ENCODE measurements at regions not wholly inside any gene's neighbourhood (a gene's known extent, or its start where the extent isn't known, plus 50 kb on each side); places are given as distances from the start of the nearest gene placed in this dataset.

GRCh38 chr6:113558431-113558830, 298.7 kb upstream of the MARCKS start:
- DNase-seq (ENCODE audit: low read depth in 2 of 2) = no peak

- DNase-seq (ENCODE audit: low read depth in 2 of 2) = no peak
Observed at GRCh38 chr6:113558966-113559365, 298.2 kb upstream of the MARCKS start.

DNA sequence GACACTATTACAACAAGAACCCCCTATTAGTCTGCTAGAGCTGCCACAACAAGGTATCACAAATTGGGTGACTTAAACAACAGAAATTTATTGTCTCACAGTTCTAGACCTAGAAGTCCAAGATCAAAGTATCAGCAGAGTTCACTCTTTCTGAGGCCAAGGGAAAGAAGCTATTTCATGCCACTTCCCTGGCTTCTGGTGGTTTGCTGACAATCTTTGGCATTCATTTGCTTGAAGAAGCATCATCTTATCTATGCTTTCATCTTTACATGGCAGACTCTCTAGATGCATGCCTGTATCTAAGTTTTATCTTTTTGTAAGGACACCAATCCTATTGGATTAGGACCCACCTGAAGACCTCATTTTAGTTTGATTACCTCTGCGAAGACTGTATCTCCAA, 296.8 kb upstream of the MARCKS start:
- DNase-seq (ENCODE audit: low read depth in 2 of 2) = no peak

DNA sequence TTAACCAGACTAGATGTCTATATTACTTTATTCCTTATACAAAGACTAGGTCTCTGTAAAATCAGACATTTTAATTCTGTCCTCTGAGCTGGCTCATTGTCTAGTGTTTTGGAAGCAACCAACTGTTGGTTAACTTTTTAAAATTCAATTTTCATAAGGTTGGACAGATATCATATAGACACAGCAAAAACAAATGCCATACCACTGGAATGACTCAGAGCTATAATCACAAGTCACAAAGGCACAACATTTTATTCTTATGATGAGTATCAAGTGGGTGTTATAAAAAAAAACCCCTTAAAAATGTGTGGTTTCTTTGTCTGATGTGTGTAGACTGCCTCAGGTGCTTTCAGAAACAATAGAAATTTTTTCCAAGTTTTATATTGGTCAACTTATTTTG, 296.2 kb upstream of the MARCKS start:
- no peak for DNase-seq (ENCODE audit: low read depth in 2 of 2)

GRCh38 chr6:113562248-113562647, 294.9 kb upstream of the MARCKS start:
- DNase-seq (ENCODE audit: low read depth in 2 of 2) = no peak

DNA sequence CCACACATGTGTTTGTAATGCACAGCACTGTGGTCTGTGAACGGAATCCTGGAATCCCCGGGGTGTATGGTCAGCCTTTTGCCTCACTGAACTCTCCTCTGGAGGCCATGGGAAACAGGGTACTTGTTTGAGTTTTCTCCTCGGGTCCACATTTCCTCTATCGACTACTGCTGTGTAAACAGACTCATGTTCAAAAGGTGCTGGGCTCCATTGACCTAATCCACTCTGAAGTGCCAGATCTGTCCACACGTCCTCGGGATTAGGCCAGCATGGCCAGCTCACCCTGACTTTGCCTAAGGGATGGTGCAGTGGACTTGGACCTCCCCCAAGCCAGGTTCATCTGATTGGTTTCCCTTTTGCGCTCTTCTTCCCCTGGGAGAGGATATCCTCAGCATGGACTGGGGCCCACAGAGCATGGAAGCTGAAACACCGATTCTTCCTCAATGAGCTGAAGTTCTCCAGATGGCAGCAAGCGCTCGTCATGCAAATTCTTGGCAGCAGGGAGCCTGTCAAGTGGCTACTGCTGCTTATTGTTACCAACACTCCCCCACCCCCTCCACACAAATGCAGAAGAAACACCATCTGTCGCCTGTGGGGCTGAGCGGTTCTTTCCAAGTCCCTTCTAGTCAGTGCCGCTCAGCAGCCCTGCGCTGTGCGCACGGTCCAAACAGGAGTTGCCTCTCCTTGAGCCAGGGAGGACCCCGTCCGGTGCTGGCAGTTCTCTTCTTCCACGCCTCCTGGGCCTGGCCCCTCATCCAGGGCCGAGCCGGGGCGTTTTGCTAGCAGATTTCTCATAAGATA, 292.6 kb upstream of the MARCKS start:
- DNase-seq (ENCODE audit: low read depth in 2 of 2) = no peak

DNA sequence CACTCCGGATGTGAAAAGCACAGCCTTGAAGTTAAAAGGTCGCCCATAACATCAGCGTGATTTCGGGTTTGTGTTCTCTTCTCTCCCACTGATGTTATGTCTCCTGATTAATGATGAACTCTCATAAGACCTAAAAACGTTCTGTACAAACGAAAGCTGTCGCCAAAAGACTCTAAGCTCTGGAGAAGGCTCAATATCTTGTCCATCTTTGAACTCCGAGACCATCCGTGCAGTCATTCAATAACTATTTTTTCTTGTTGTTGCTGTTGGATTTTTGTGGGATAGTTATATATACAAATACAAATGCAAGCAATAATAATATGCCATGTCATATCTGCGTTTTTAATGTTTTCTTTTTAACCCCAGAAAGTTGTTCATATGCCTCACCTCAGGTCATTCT, 291.8 kb upstream of the MARCKS start:
- DNase-seq (ENCODE audit: low read depth in 2 of 2) = no peak

DNA sequence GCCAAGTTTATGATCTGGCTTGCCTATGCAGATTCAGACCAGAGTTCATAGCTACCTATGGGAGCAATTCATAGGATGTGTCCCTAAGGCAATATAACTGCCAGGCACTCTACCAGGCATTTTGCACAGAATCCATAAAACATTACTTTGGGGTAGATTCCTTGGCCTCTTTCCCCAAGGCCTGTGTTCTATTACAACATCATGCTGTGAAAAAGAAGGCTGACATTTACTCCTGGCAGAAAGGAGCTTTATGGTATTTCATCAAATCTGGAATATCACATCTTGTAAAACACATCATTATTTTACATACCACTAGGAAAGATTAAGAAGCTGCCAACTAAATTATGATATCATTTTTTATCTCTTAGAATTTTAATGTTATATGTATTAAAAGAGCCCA, 287.0 kb upstream of the MARCKS start:
- no peak for DNase-seq (ENCODE audit: low read depth in 2 of 2)

GRCh38 chr6:113570641-113571040, 286.5 kb upstream of the MARCKS start:
- DNase-seq (ENCODE audit: low read depth in 2 of 2) = no peak

- DNase-seq (ENCODE audit: low read depth in 2 of 2) = no peak
Observed at GRCh38 chr6:113574147-113574546, 283.0 kb upstream of the MARCKS start.

DNA sequence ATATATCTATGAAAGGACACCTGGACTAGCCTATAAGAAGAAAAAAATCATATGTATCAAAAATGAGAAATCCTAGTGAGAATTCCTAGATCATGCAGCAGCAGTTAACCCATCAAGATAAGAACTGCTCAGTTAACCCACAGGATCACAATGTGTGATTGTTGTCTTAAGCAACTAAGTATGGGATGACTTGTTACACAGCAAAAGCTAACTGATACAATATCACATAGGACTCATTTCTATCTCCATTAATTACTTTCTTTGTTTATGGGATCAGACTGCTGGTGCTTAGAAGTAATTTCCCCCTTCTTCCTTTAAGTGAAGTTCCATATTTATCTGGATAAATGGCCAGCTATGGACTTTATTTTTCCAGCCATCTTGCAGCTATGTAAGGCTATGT, 280.8 kb upstream of the MARCKS start:
- no peak for DNase-seq (ENCODE audit: low read depth in 2 of 2)

- DNase-seq (ENCODE audit: low read depth in 2 of 2) = no peak
Observed at GRCh38 chr6:113578691-113579090, 278.5 kb upstream of the MARCKS start.

GRCh38 chr6:113584767-113585166, 272.4 kb upstream of the MARCKS start:
- no peak for DNase-seq (ENCODE audit: low read depth in 2 of 2)

- DNase-seq (ENCODE audit: low read depth in 2 of 2) = no peak
Observed at GRCh38 chr6:113585246-113585645, 271.9 kb upstream of the MARCKS start.

- DNase-seq (ENCODE audit: low read depth in 2 of 2) = no peak
Observed at GRCh38 chr6:113586413-113587077, 270.6 kb upstream of the MARCKS start.

DNA sequence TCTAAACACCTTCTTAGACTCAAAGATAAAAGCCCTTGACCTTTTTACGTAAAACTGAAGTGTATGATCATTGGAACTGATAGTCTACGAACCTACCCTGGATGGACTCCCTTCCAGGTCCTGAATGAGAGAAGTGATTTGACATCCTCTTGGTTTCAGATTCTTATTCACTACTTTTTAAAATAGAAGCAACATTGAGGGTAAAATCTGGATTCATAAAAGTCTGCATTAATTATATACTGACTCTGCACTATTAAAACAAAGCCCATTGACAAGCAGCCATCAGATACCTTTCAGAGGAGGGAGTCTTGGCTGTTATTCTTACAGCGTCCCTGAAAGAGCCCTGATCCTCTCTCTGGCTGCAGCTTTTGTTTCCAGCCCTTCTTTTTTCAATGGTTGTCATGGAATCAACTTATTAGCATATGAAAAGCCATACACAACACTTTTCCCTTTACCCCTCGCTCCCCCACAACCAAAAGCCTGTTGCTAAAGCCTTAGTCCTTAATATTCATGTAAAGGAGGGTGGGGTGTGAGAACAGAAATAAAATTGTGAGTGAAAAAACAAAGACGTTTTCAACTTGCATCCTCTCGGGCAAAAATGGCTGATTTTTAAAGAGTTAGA, 270.0 kb upstream of the MARCKS start:
- DNase-seq (ENCODE audit: low read depth in 2 of 2) = no peak

DNA sequence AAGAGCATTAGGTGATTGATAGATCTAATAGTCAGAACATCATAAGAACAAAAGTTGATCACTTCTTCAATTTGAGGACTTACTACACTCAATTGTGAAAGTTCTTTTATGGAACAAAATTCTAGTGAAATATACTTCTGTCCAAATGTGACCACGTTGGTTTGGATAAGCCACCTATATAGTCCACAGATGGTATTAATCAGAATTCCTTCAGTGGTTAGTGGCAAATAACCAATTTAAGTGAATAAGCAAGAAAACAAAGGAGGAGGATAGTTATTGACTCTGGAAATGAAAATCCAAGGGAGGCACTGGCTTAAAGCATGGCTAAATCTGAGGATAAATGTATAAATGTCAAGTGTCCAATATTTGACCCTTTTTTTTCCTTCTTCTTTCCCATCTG, 268.5 kb upstream of the MARCKS start:
- DNase-seq (ENCODE audit: low read depth in 2 of 2) = no peak

DNA sequence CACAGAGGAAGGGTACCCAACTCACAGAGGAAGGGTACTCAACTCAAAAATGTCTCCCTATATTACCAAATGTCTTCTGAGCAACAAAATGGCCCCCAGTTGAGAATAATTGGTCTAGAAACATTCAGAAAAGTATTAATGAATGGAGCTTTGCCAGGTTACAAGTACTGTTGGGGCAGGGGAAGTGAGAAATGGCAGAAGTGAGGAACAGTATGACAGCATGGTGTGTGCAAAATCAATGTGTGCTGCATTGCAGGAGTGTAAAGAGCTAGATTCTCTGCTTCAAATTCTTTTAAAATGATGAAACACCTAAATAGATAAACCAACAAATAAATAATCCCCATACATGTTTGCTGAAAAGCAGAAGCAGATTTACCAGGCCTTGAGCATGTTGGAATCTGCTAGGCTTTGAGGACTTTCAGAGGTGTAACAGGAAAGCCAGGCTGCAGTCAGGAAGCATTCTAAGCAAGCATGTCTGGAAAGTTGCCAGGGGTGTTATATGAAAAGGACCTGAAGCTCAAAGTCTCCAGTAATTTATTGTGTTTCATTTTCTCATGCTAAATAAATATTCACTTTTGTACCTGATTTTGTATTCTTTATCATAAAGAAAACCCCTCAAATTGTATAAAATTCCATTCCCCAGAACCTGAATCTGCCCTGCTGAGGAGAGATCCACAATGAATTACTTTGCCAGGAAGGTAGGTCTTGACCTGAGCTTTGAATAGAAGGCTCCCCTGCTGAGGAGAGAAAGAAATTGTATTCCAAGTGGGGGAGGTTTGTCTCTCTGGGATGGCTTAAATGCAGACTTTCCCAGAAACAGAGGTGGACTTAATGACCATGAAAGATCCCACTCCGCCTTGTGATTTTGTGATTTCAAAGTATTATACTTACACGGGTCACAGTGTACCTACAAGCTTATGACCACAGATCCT, 265.0 kb upstream of the MARCKS start:
- DNase-seq (ENCODE audit: low read depth in 2 of 2) = no peak

- DNase-seq (ENCODE audit: low read depth in 2 of 2) = no peak
Observed at GRCh38 chr6:113594726-113595125, 262.4 kb upstream of the MARCKS start.

DNA sequence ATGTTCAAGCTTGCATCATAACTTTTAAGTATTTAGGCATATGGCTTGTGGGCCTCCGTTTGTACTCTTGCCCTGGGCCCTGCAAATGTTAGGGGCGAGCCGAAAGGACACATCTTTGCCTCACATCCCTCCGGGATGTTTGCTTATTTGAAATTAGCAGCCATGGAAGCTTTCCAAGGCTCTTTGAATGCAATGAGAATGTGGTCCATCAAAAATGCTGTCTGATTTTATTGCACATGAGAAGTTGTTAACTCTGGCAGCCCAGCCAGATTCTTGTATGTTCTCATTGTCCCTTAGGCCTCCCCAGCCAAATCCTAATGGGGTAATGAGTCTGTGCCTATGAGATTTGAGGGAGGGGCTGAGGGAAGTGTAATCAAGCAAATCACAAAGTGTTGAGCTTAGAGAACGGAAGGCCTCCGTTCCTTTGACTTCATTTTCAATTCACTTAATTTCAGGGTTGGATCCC, 261.2 kb upstream of the MARCKS start:
- no peak for DNase-seq (ENCODE audit: low read depth in 2 of 2)

DNA sequence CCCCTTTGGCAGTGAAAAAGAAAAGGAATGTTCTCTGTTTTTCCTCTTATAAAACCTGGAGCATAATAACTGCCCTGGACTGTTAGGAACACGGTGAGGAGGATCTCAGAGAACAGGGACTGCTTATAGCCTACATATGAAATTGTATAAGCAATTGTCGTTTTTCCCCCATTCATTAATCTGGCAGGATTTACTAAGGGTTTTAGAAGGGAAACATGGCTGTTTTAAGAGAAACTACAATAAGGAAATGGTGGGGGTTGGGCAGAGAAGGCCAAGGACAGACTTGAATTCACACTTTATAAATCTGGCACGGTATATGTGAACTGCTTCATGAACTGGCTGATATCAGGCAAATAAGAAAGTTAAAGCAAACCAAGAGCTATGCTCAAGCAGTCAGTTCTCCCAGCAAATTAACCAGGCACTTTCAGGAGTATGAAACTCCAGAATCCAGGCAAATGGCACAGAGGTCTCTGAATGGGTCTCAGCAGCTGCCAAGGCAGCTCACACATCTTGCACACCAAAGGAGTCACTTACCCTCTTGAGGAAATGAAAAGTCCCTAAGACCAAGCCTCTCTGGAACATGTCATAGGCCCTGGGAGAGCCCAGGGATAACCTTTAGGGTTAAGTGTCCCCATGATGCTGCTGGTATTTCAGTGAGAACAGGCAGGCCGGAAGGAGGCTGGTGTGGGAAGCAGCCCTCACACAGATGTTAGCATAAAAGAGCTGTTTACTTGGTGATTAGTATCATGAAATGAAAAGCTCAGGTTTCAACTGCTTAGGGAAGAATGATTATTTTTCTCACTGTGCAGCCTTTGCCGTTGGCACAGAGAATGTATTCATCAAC, 260.5 kb upstream of the MARCKS start:
- DNase-seq (ENCODE audit: low read depth in 2 of 2) = no peak

All from stimulated activated CD8-positive, alpha-beta memory T cell treated with anti-CD3 and anti-CD28 coated beads, Interleukin-15, amount 100 ng/mL, for 48 hours (primary cell).